ENCODE measurements at regions not wholly inside any gene's neighbourhood (a gene's known extent, or its start where the extent isn't known, plus 50 kb on each side); places are given as distances from the start of the nearest gene placed in this dataset.

DNA sequence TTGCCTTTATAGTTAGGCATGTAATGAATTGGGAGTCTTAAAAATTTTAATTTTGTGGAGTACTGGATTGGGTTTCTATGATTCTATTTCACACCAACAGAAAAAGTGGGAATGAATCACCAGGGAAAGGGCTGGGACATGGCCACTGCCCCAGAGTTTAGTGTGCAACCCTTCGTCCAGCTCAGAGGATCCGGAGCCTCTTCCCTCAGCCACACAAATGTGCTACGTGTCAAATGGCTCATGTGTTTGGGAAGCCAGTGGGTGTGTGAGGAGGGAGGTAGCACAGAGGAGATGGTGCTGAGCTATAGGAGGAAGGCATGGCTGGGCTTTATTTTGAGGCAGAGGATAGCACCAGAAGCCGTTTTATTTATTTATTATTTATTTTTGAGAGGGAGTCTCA is 247.3 kb downstream of the SIPA1L2 start:
- dilution Hi-C loops (cut with MboI; ENCODE audit: extremely low pct_ligation_motif_present, low sequenced_read_pairs) = no loop called here
- Histone ChIP-seq H3K4me3 (replicated peaks in 1 of 3; ENCODE audit: insufficient read depth in 1 of 3, low read depth in 1 of 3, low read length in 3 of 3) (no peak overlapping the region), H3K4me2 (ENCODE audit: insufficient read depth, low read length) (no peak overlapping the region), H3K4me1 (ENCODE audit: control insufficient read depth, extremely low read depth, insufficient read depth, low read length) (no peaks in the 10 kb centered on the region), H3K9me1 (replicated peaks; ENCODE audit: control insufficient read depth, extremely low read depth, insufficient read depth, low read length) (no peaks in the 10 kb centered on the region), H3K36me3 (ENCODE audit: control insufficient read depth in 2 of 2, extremely low read depth in 1 of 2, insufficient read depth in 2 of 2, low read length in 2 of 2) (no peaks in the 10 kb centered on the region), H3K27me3 (ENCODE audit: control insufficient read depth in 2 of 2, insufficient read depth in 2 of 2, low read length in 2 of 2) (no peaks in the 10 kb centered on the region), H3K27ac (ENCODE audit: insufficient read depth, low read depth, low read length) (no peak overlapping the region), H3K79me2 (ENCODE audit: control insufficient read depth, insufficient read depth, low read length) (no peaks in the 10 kb centered on the region), H2AFZ (ENCODE audit: low read depth, low read length) (no peak overlapping the region), H3K9me3 (replicated peaks; ENCODE audit: control insufficient read depth, insufficient read depth, low read length) (no peaks in the 10 kb centered on the region), H3K9ac (replicated peaks; ENCODE audit: extremely low read depth, insufficient read depth, low read length) (no peak overlapping the region), H4K20me1 (replicated peaks; ENCODE audit: control insufficient read depth, extremely low read depth, insufficient read depth, low read length) (no peaks in the 10 kb centered on the region)
- DNase-seq (ENCODE audit: low read depth, low spot score) = no peak
- intact Hi-C loops (cut with micrococcal nuclease) = no loop called here
- ChIA-PET POLR2A (no interaction called here), CTCF (no interaction called here)
- TF ChIP-seq POLR2A (IDR thresholded peaks at IDR 0.05; ENCODE audit: low read depth, low read length) (no peak), MAX (IDR thresholded peaks at IDR 0.05; ENCODE audit: insufficient read depth, insufficient read length) (no peak), POLR2AphosphoS5 (IDR thresholded peaks at IDR 0.05; ENCODE audit: insufficient read depth, low read depth, low read length) (no peak), EZH2 (IDR thresholded peaks at IDR 0.05; ENCODE audit: borderline replicate concordance, low read depth, low read length, severe bottlenecking) (no peak), GATA2 (IDR thresholded peaks at IDR 0.05; ENCODE audit: insufficient read depth, insufficient read length, low read depth, low read length) (no peak), MYC (IDR thresholded peaks at IDR 0.05; ENCODE audit: low read depth, low read length) (no peak), JUN (IDR thresholded peaks at IDR 0.05; ENCODE audit: borderline replicate concordance, insufficient read depth, insufficient read length, low read depth) (no peak), CTCF (IDR thresholded peaks at IDR 0.05; ENCODE audit: extremely low read depth in 1 of 2, insufficient read depth in 1 of 2, low read depth in 1 of 2, low read length in 2 of 2) (no peak), FOS (IDR thresholded peaks at IDR 0.05; ENCODE audit: borderline replicate concordance, insufficient read depth, low read length) (no peak)
- FAIRE-seq = no peak
- BruUV-seq (replicated peaks) = no TSS peak

Data from endothelial cell of umbilical vein (primary cell).